Kidney (tissue), 13 donors: ENCODE measurements at regions not wholly inside any gene's neighbourhood (a gene's known extent, or its start where the extent isn't known, plus 50 kb on each side); places are given as distances from the start of the nearest gene placed in this dataset.

Source experiments
- DNase-seq, 5 donors: peaks; one replicate each; pipeline ENCODE4 v3.0.0-alpha.2; 2013 to 2020
- FAIRE-seq: peaks from 2 replicates; lab custom pipeline; 2012; peaks lifted over from hg19 to GRCh38; lab: Jason Lieb, UNC
- H3K27ac ChIP-seq, 2 donors: one replicate each; pipeline ENCODE4 v1.7.0; 2013; ENCODE audit warnings: low read depth in 2 of 2, low read length in 2 of 2, inconsistent platforms in 1 of 2
- H3K27me3 ChIP-seq: one replicate; pipeline ENCODE4 v1.7.1; 2013; ENCODE audit warnings: low read length, inconsistent platforms; ENCODE audit not compliant: control insufficient read depth, insufficient read depth
- H3K36me3 ChIP-seq, 3 donors: one replicate each; pipeline versions ENCODE4 v1.7.0 to v1.7.1; 2013; ENCODE audit warnings: low read length in 3 of 3, control low read depth in 1 of 3, inconsistent platforms in 1 of 3; ENCODE audit not compliant: insufficient read depth in 3 of 3, control insufficient read depth in 2 of 3
- H3K4me1 ChIP-seq, 3 donors: one replicate each; pipeline versions ENCODE4 v1.7.0 to v1.7.1; 2013; ENCODE audit warnings: low read length in 3 of 3, inconsistent platforms in 1 of 3, low read depth in 1 of 3; ENCODE audit not compliant: control insufficient read depth in 2 of 3, insufficient read depth in 2 of 3
- H3K4me3 ChIP-seq, 3 donors: one replicate each; pipeline versions ENCODE4 v1.7.0 to v1.8.1; 2013; ENCODE audit warnings: low read length in 3 of 3, control low read depth in 1 of 3, inconsistent platforms in 1 of 3
- H3K9ac ChIP-seq, 3 donors: one replicate each; pipeline versions ENCODE4 v1.7.0 to v1.7.1; 2013; ENCODE audit warnings: low read length in 3 of 3, control low read depth in 1 of 3, inconsistent platforms in 1 of 3
- H3K9me3 ChIP-seq, 3 donors: one replicate each; pipeline versions ENCODE4 v1.7.0 to v1.7.1; 2013; ENCODE audit warnings: low read length in 3 of 3, control low read depth in 1 of 3, inconsistent platforms in 1 of 3; ENCODE audit not compliant: control insufficient read depth in 2 of 3, insufficient read depth in 1 of 3
- intact Hi-C: fragments of 100-400 bp; cut with DNase I; formaldehyde crosslinking; loops from one replicate; pipeline ENCODE4 v1.11.1; 2022
- TF ChIP-seq, protein P1 (sequence below): IDR thresholded peaks from 3 replicates; pipeline ENCODE4 v1.5.1; 2012; ENCODE audit warnings: mild to moderate bottlenecking, moderate library complexity, borderline replicate concordance; ENCODE audit not compliant: insufficient read depth; ENCODE audit errors: extremely low read depth
- donor health status: control.
- donor health status: control.
- donor health status: control.
- donor health status: control.
- donor health status: control.
- donor health status: DM: yes; HTN: yes; CAD: no.
- donor health status: Normal renal cell carcinoma (clear cell type).

DNA sequence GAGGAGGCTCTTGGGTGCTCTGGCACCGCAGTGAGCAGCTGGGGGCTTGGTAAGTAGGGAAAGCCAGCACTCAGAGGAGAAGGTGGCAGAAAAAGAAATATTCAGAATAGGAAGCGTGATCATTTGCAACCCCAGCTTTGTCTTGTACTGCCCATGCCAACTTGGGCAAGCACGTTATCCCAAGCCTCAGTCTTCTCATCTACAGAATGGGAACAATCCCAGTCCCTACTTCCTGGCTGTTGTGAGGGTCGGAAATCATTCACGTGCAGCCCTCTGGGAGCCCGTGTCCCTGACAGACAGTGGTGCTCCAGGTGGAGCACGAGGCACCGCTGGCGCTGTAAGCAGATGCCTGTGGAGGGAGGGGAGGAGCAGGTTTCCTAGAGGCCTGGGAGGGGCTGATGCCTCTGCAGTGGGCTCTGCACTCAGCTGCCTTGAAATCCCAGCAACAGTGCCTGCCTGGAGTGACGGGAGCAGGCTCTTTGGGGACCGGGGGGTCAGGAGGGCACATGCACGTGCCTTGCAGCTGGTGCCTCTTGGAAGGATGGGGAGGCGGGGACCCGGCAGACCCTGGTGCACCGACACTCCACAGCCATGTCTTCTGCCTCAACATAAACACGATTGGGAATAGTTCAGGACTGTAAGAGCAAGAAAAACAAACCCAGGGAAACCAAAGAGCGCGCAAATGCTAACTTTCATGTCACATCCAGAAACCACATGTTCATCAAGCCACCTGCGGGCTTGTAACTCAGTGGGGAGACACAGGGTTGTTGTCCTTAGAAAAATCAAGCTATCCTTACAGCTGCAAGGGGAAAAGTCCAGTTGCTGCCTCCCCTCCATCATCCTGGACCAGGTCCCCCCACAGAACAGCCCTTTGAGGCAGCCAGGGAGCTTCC, 86.5 kb upstream of the DIO3 start:
- no peaks in the 10 kb centered on the region for H3K4me1 ChIP-seq
- intact Hi-C loops: no loop called here
- DNase-seq (peak in 4 of 5 donors; percentile 25 to 32 (median 28)), FAIRE-seq (no peak)
- H3K4me3 ChIP-seq: no peak overlapping the region
- no peaks in the 10 kb centered on the region for H3K9me3 ChIP-seq
- TF ChIP-seq, protein P1, sequence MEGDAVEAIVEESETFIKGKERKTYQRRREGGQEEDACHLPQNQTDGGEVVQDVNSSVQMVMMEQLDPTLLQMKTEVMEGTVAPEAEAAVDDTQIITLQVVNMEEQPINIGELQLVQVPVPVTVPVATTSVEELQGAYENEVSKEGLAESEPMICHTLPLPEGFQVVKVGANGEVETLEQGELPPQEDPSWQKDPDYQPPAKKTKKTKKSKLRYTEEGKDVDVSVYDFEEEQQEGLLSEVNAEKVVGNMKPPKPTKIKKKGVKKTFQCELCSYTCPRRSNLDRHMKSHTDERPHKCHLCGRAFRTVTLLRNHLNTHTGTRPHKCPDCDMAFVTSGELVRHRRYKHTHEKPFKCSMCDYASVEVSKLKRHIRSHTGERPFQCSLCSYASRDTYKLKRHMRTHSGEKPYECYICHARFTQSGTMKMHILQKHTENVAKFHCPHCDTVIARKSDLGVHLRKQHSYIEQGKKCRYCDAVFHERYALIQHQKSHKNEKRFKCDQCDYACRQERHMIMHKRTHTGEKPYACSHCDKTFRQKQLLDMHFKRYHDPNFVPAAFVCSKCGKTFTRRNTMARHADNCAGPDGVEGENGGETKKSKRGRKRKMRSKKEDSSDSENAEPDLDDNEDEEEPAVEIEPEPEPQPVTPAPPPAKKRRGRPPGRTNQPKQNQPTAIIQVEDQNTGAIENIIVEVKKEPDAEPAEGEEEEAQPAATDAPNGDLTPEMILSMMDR: no peak
- no peaks in the 10 kb centered on the region for H3K27me3 ChIP-seq
- no peak overlapping the region for H3K27ac ChIP-seq
- H3K9ac ChIP-seq: no peak overlapping the region
- no peaks in the 10 kb centered on the region for H3K36me3 ChIP-seq

DNA sequence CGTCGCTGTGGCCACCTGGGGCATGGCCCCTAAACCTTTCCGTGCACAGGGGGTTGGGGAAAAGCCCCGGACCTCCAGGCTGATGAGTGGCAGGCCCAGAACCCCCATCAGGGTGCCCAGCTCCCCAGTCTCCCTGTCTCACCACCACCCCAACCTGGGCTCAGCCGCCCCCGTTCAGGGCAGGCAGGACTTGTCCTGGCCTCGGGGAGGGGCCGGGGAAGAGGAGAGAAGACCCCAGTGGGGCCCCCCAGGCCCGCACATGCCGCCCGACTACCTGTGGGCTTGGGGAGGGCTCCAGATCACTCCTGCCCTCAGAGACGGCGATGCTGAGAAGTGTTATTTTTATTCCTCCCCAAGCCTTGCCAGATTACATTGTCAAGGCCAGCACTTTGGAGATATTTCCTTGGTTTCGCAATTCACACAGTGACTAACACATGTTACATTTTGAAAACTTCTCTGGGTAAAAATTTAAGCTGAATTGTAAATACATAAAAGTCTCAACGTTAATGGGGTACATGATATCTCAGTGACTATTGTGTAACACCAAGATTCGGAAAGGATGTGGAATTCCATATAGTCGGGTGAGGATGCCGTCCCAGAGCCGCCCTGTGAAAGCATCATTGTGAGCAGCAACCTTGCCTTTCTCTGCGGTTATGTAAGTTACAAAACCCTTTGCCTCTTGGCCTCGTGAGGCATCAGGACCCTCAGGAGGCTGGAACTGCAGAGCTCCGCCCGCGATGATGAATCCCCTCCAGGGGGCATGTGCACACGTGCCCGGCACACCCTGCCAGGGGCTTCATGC, 85.6 kb upstream of the DIO3 start:
- no peaks in the 10 kb centered on the region for H3K4me1 ChIP-seq
- intact Hi-C loops: no loop called here
- TF ChIP-seq, protein P1: no peak
- H3K36me3 ChIP-seq: no peaks in the 10 kb centered on the region
- H3K4me3 ChIP-seq: no peak overlapping the region
- H3K27ac ChIP-seq: no peak overlapping the region
- no peaks in the 10 kb centered on the region for H3K27me3 ChIP-seq
- H3K9me3 ChIP-seq: no peaks in the 10 kb centered on the region
- FAIRE-seq: no peak
- peak in 2 of 5 donors; percentile 5 to 49 for DNase-seq
- H3K9ac ChIP-seq: no peak overlapping the region

DNA sequence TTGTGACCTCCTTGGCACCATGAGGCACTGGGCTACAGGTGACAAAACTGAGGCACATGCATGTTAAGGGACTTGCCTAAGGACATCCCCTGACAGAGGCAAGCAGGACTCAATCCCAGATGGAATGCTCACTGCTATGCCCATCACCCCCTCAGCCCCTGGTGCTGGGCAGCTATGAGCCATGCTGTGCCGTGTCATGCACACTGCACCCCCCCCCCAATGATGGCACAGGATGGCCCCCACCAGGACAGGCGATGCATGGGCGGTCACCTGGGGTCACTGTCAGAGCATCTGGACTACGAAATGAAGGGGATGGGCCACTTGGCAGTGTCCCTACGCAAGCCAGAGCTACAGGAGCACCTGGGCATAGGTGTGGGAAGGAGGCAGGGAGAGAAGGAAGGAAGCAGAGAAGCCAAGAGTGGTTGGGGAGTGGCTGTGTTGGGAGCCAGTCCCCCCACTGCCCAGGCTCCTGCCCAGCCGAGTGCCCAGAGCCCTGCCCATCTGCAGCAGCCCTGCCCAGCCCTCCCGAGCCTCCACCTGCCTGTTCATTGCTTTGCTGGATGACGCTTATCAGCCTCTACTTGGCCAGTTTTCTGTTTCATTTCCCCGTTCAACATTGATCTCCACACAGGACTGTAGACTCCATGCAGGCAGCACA, 84.9 kb upstream of the DIO3 start:
- H3K9me3 ChIP-seq: peaks cover 0 to 2% (median 0%) of the 10 kb centered on the region in 3 donors
- no peaks in the 10 kb centered on the region for H3K4me1 ChIP-seq
- FAIRE-seq (no peak), DNase-seq (peak in 1 of 5 donors; percentile 20)
- TF ChIP-seq, protein P1: no peak
- no peaks in the 10 kb centered on the region for H3K36me3 ChIP-seq
- H3K27ac ChIP-seq: no peak overlapping the region
- intact Hi-C loops: no loop called here
- no peaks in the 10 kb centered on the region for H3K27me3 ChIP-seq
- H3K4me3 ChIP-seq: no peak overlapping the region
- no peak overlapping the region for H3K9ac ChIP-seq
